GM06990 (cell line): ENCODE measurements at regions not wholly inside any gene's neighbourhood (a gene's known extent, or its start where the extent isn't known, plus 50 kb on each side); places are given as distances from the start of the nearest gene placed in this dataset.

Experiments
- DNase-seq: peaks from one replicate; pipeline ENCODE4 v3.0.0-alpha.2; 2011; ENCODE audit not compliant: insufficient read length; ENCODE audit errors: extremely low read depth
- H3K27me3 ChIP-seq: replicated peaks from 2 replicates; pipeline ENCODE4 v1.6.0; 2011; ENCODE audit warnings: low read length; ENCODE audit not compliant: control insufficient read depth, insufficient read depth
- H3K36me3 ChIP-seq: 2 replicates; pipeline ENCODE4 v1.5.1; 2011; ENCODE audit warnings: low read length; ENCODE audit not compliant: control insufficient read depth, insufficient read depth
- H3K4me3 ChIP-seq: replicated peaks from 2 replicates; pipeline ENCODE4 v1.5.1; 2011; ENCODE audit warnings: low read depth, mild to moderate bottlenecking, control low read depth, low read length
- CTCF ChIP-seq: IDR thresholded peaks from 2 replicates; pipeline ENCODE4 v1.5.1; 2011; ENCODE audit warnings: low read length, control low read depth, mild to moderate bottlenecking, inconsistent platforms; ENCODE audit not compliant: insufficient read depth, poor library complexity, severe bottlenecking

GRCh38 chr11:122202161-122202950 lies 86.3 kb upstream of the BLID start:
- no peak for TF ChIP-seq CTCF
- DNase-seq, result no peak
- Histone ChIP-seq H3K4me3 (no peak overlapping the region), H3K27me3 (no peaks in the 10 kb centered on the region; the same call in 1 of the 2 replicates), H3K36me3 (no peaks in the 10 kb centered on the region)

DNA sequence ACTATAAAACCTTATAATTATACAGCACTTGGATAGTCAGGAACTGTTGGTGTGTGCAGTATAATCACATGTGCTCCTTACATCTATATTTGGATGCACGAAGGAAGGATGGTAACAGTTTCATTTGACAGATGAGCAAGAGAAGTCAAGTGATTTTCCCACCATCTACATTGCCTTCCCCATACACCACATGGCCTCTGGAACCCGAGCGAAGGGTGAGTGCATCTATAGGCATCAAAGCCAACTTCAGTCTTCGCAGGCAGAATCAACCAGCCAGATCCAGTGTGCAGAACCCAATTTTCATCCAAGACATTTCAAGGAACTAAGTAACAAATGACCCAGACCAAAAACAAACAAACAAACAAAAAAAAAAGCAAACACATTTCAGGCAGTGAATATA lies 85.1 kb upstream of the BLID start:
- DNase-seq, result no peak
- no peak for TF ChIP-seq CTCF
- no peak overlapping the region for H3K4me3 ChIP-seq
- H3K27me3 ChIP-seq, result no peaks in the 10 kb centered on the region; the same call in 1 of the 2 replicates
- no peaks in the 10 kb centered on the region for H3K36me3 ChIP-seq

GRCh38 chr11:122199661-122200060 lies 83.6 kb upstream of the BLID start:
- Histone ChIP-seq H3K27me3 (no peaks in the 10 kb centered on the region; the same call in 1 of the 2 replicates), H3K4me3 (no peak overlapping the region), H3K36me3 (no peaks in the 10 kb centered on the region)
- no peak for DNase-seq
- no peak for TF ChIP-seq CTCF

GRCh38 chr11:122198291-122198983 lies 82.4 kb upstream of the BLID start:
- Histone ChIP-seq H3K36me3 (no peaks in the 10 kb centered on the region), H3K27me3 (peaks cover 2% of the 10 kb centered on the region; the same call in 1 of the 2 replicates), H3K4me3 (no peak overlapping the region)
- DNase-seq, result no peak
- TF ChIP-seq CTCF, result no peak

GRCh38 chr11:122197066-122197987 lies 81.3 kb upstream of the BLID start:
- H3K36me3 ChIP-seq, result no peaks in the 10 kb centered on the region
- TF ChIP-seq CTCF, result no peak
- H3K4me3 ChIP-seq, result no peak overlapping the region
- H3K27me3 ChIP-seq, result peaks cover 3% of the 10 kb centered on the region; the same call in 1 of the 2 replicates
- DNase-seq, result no peak
